ENCODE measurements at regions not wholly inside any gene's neighbourhood (a gene's known extent, or its start where the extent isn't known, plus 50 kb on each side); places are given as distances from the start of the nearest gene placed in this dataset.

DNA sequence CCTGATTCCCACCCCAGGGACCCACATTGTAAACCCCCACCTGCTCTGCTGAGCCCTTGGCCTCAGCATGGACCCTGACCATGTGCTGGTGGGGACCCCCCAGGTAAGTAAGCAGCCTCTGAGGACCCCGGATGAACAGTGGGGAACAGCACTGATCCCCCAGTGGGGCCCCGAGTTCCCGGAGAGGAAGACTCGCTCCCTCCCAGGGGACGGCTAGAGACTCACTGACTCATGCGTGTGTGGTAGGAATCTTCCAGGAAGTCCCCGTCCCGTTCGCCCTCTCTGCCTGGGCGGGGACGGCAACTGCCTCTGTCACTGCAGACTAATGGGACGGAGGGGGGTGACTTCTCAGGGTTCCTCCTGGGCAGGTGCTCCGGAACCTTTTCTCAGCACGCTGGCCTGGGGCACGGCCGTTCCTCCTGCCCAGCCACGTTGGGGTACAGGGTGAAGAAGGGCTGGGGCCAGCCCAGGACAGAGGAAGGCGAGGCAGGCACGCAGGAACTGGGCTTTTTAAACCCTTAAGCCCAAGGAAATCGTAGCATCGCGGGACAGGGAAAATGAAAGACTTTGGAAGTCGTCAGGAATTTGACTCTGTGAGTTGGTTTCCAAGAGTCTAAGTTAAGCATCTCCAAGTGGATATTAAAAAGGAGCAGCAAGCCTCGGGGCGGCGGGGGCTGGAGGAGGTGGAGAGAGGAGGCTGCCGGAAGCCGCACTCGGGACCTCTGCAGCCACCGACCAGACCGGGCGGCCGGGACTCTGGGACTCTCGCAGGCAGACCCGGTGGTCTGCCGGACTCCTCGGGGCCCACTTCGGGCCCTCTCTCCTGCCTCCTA is 178.7 kb downstream of the SEC14L1 start:
- POLR2A ChIA-PET (ENCODE audit: partially characterized antibody) = no interaction called here
- 86% methylated on average over 38 of the region's 38 CpGs; no CpG with 5 or more reads in 1 of the 2 experiments for WGBS, 2 experiments (ENCODE audit: extremely low coverage in 1 of 2, insufficient coverage in 1 of 2, insufficient read length in 1 of 2, insufficient replicate concordance in 2 of 2, low coverage in 1 of 2, low lambda C conversion rate in 2 of 2, missing lambda C conversion rate in 1 of 2)
- Histone ChIP-seq H2BK20ac (ENCODE audit: low read length) (no peak overlapping the region), H4K91ac (replicated peaks; ENCODE audit: insufficient read length, low read length) (no peak overlapping the region), H3K4ac (replicated peaks; ENCODE audit: insufficient read length, low read depth, low read length) (no peak overlapping the region), H4K5ac (ENCODE audit: insufficient read length, low read depth, low read length) (no peak overlapping the region), H3K27me3 (replicated peaks in 1 of 4; ENCODE audit: control insufficient read depth in 3 of 4, extremely low read depth in 1 of 4, insufficient read depth in 3 of 4, low read length in 3 of 4) (no peaks in the 10 kb centered on the region), H2AFZ (ENCODE audit: low read length) (no peak overlapping the region), H3K23me2 (ENCODE audit: low read depth, low read length) (no peaks in the 10 kb centered on the region), H3K18ac (ENCODE audit: extremely low read depth, low read length) (no peak overlapping the region; the same call in 1 of the 2 replicates), H2BK120ac (replicated peaks; ENCODE audit: low read depth, low read length) (no peak overlapping the region), H2BK15ac (ENCODE audit: low read length) (no peak overlapping the region), H3K4me3 (ENCODE audit: extremely low read depth in 1 of 4, insufficient read depth in 2 of 4, low read depth in 3 of 4, low read length in 4 of 4) (no peak overlapping the region), H3K36me3 (ENCODE audit: control insufficient read depth in 2 of 4, insufficient read depth in 4 of 4, low read length in 3 of 4) (no peaks in the 10 kb centered on the region), H3K4me2 (ENCODE audit: insufficient read depth in 1 of 2, low read depth in 2 of 2, low read length in 2 of 2) (no peak overlapping the region), H3K56ac (replicated peaks; ENCODE audit: insufficient read length, low read depth, low read length) (no peak overlapping the region), H3K4me1 (replicated peaks in 1 of 4; ENCODE audit: control insufficient read depth in 3 of 4, insufficient read depth in 4 of 4, low read length in 3 of 4) (peaks cover 0 to 40% (median 17%) of the 10 kb centered on the region in 4 experiments; a peak in 6 of 7 replicates), H3K23ac (ENCODE audit: insufficient read length) (no peak overlapping the region), H3K79me2 (ENCODE audit: control insufficient read depth in 1 of 2, insufficient read depth in 2 of 2, low read length in 2 of 2) (peaks cover 0 to 10% of the 10 kb centered on the region in 2 experiments; a peak in 1 of 4 replicates), H3K9ac (replicated peaks in 1 of 4; ENCODE audit: extremely low read depth in 1 of 4, low read depth in 3 of 4, low read length in 3 of 4) (no peak overlapping the region), H3K79me1 (ENCODE audit: low read depth, low read length) (peaks cover 3% of the 10 kb centered on the region), H3K9me3 (ENCODE audit: insufficient read depth in 2 of 2, low read depth in 1 of 2, low read length in 1 of 2) (no peaks in the 10 kb centered on the region), H3K14ac (ENCODE audit: insufficient read length) (no peak overlapping the region), H3K27ac (ENCODE audit: low read depth, low read length) (no peak overlapping the region), H4K8ac (ENCODE audit: extremely low read depth, insufficient read depth, low read length) (peak overlapping the region; percentile 41; the same call in 1 of the 2 replicates), H2BK5ac (ENCODE audit: low read depth, low read length) (no peak overlapping the region), H4K20me1 (replicated peaks in 1 of 2; ENCODE audit: control insufficient read depth in 1 of 2, insufficient read depth in 2 of 2, low read length in 2 of 2) (no peaks in the 10 kb centered on the region), H2BK12ac (ENCODE audit: low read depth, low read length) (no peak overlapping the region), H2AK5ac (ENCODE audit: low read depth, low read length) (no peak overlapping the region)
- CTCF ChIA-PET (ENCODE audit: partially characterized antibody) = interaction anchor here (0.9 kb wide), 1 partner anchor 11 kb away, joined by 5 read pairs; no protein-coding TSS in a partner anchor
- FAIRE-seq (no peak), DNase-seq (ENCODE audit: low read depth in 1 of 2, low spot score in 2 of 2) (no peak)
- no peak for TF ChIP-seq SUZ12 (IDR thresholded peaks at IDR 0.05; ENCODE audit: low read length)
- no peak for TF ChIP-seq POLR2A (IDR thresholded peaks at IDR 0.05; ENCODE audit: control extremely low read depth in 1 of 2, low read depth in 2 of 2, low read length in 2 of 2)
- peak; percentile 46; the same call in 1 of the 2 replicates for TF ChIP-seq RFX5 (IDR thresholded peaks at IDR 0.05; ENCODE audit: borderline replicate concordance, low read depth, low read length)
